Spleen (tissue), 7 donors: ENCODE measurements at regions not wholly inside any gene's neighbourhood (a gene's known extent, or its start where the extent isn't known, plus 50 kb on each side); places are given as distances from the start of the nearest gene placed in this dataset.

ENCODE experiments used
- POLR2A ChIP-seq, 3 donors: fragments of 450-650 bp; IDR thresholded peaks; one replicate each; pipeline ENCODE4 v1.5.1; 2017; ENCODE audit warnings: antibody characterized with exemption in 3 of 3, mild to moderate bottlenecking in 1 of 3
- POLR2AphosphoS5 ChIP-seq, 3 donors: sonication (generic); formaldehyde crosslinking; IDR thresholded peaks; one replicate each; pipeline ENCODE4 v1.5.1; 2017; ENCODE audit warnings: antibody characterized with exemption in 3 of 3
- TF ChIP-seq, protein P1 (sequence below), 11 experiments: fragments of 200-600 bp in 7 of 11; fragments of 450-650 bp in 4 of 11; sonication (generic) in 4 of 11; IDR thresholded peaks in 8 of 11; conservative IDR thresholded peaks in 3 of 11; 1 replicate in 7 of 11; 2 replicates in 4 of 11; pipeline versions ENCODE4 v1.4.0 to v1.8.0; 2016 to 2021; ENCODE audit warnings: antibody characterized with exemption in 11 of 11, inconsistent platforms in 4 of 11, mild to moderate bottlenecking in 1 of 11
- donor health status: DM: no; HTN: no; CAD: no; lungs with moderate emphysema.
- donor health status: DM: no; HTN: no; CAD: no.
- donor health status: DM: no; HTN: no; CAD: no.

DNA sequence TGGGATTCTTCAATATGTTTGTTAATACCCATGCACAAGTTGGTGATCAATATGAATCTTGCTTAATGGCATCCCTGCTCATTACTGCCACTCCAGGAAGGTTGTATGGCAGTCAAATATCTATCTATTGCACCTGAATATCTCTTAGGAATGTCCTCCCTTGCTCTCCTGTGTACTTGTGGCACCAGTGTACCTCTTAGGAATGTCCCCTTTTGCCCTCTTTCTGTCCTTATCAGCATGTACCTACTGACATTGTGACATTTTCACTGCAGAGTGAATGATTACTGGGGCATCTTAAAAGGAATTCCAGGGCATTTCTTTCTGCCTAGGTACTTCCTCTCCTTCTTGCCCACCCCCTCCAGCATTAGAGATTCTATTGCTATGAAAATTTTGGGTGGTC is 163.8 kb upstream of the CENPE start:
- TF ChIP-seq, protein P1, sequence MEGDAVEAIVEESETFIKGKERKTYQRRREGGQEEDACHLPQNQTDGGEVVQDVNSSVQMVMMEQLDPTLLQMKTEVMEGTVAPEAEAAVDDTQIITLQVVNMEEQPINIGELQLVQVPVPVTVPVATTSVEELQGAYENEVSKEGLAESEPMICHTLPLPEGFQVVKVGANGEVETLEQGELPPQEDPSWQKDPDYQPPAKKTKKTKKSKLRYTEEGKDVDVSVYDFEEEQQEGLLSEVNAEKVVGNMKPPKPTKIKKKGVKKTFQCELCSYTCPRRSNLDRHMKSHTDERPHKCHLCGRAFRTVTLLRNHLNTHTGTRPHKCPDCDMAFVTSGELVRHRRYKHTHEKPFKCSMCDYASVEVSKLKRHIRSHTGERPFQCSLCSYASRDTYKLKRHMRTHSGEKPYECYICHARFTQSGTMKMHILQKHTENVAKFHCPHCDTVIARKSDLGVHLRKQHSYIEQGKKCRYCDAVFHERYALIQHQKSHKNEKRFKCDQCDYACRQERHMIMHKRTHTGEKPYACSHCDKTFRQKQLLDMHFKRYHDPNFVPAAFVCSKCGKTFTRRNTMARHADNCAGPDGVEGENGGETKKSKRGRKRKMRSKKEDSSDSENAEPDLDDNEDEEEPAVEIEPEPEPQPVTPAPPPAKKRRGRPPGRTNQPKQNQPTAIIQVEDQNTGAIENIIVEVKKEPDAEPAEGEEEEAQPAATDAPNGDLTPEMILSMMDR (IDR thresholded peaks at IDR 0.05 in 8 of 11, conservative IDR thresholded peaks at IDR 0.05 in 3 of 11): no peak
- TF ChIP-seq POLR2A (IDR thresholded peaks at IDR 0.05) (no peak), POLR2AphosphoS5 (IDR thresholded peaks at IDR 0.05) (no peak)
